SK-N-MC (cell line): ENCODE measurements at regions not wholly inside any gene's neighbourhood (a gene's known extent, or its start where the extent isn't known, plus 50 kb on each side); places are given as distances from the start of the nearest gene placed in this dataset.

ENCODE experiments used
- EZH2 ChIP-seq: fragments of 200-600 bp; sonication (generic); IDR thresholded peaks from one replicate; pipeline ENCODE4 v1.6.1; 2017; ENCODE audit warnings: antibody characterized with exemption
- POLR2AphosphoS5 ChIP-seq: IDR thresholded peaks from 2 replicates; pipeline ENCODE4 v1.6.1; 2012; ENCODE audit warnings: mild to moderate bottlenecking, low read depth, low read length, borderline replicate concordance

- no peak for TF ChIP-seq POLR2AphosphoS5
- TF ChIP-seq EZH2 = no peak
These were observed 1389.3 kb upstream of the ALCAM start for GRCh38 chr3:103977417-103977816.
